ENCODE measurements at regions not wholly inside any gene's neighbourhood (a gene's known extent, or its start where the extent isn't known, plus 50 kb on each side); places are given as distances from the start of the nearest gene placed in this dataset.

DNA sequence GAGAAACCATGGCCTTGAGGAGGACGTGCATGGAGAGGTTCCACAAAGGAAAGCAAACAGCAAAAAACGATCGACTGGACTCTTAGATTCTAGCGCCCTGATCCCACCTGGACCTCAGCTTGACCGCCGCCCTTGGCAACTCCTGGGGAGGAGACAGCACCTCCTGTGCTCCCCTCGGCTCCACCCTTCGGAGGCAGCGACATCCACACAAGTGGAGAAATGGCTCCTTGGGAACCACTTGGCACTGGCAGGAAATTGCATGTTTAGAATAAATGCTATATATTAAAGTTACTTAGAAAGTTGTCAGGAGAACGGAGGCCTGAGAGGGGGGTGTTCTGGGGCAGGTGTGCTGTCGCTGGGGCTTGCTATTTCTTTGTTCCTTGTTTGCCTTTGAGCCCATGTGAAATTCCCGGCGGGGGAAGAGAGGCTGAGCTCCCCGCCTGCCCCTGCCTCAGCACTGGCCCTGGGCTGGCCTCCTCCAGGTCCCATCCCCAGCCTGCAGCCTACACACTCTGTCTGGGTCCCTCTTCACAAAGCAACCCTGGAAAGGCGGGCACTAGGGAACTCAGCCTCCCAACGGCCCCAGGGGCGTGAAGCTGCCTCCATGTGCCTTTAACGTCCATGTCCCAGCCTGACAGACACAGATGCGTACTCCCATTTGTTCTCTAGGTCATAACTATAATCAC is 395.3 kb downstream of the BRD1 start:
- H3K4me3 ChIP-seq (ENCODE audit: low read depth, low read length): no peak overlapping the region
- TF ChIP-seq, protein P1, sequence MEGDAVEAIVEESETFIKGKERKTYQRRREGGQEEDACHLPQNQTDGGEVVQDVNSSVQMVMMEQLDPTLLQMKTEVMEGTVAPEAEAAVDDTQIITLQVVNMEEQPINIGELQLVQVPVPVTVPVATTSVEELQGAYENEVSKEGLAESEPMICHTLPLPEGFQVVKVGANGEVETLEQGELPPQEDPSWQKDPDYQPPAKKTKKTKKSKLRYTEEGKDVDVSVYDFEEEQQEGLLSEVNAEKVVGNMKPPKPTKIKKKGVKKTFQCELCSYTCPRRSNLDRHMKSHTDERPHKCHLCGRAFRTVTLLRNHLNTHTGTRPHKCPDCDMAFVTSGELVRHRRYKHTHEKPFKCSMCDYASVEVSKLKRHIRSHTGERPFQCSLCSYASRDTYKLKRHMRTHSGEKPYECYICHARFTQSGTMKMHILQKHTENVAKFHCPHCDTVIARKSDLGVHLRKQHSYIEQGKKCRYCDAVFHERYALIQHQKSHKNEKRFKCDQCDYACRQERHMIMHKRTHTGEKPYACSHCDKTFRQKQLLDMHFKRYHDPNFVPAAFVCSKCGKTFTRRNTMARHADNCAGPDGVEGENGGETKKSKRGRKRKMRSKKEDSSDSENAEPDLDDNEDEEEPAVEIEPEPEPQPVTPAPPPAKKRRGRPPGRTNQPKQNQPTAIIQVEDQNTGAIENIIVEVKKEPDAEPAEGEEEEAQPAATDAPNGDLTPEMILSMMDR (IDR thresholded peaks at IDR 0.05; ENCODE audit: borderline replicate concordance, insufficient read depth, low read depth, low read length): no peak

- TF ChIP-seq, protein P1 (IDR thresholded peaks at IDR 0.05; ENCODE audit: borderline replicate concordance, insufficient read depth, low read depth, low read length): no peak
- H3K4me3 ChIP-seq (ENCODE audit: low read depth, low read length): no peak overlapping the region
Measured at GRCh38 chr22:49431551-49431950, 396.1 kb downstream of the BRD1 start.

DNA sequence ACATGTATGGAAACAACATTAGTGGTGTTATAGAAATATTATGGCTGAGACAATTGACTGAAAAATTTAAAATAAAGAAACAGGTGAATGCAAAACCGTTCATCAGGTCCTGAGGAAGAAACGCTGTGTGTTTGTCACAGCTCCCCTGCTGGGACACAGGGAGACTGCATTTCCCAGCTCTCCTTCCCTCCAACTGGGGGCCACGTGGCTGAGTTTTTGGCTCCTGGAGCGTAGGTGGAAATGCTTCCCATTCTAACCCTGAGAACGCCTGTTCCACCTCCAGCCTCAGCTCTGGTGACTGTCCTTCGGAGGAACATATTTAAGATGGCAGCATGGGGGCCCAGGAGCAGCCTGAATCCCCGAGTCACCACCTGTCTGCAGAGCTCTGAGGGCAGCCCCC is 398.6 kb downstream of the BRD1 start:
- TF ChIP-seq, protein P1 (IDR thresholded peaks at IDR 0.05; ENCODE audit: borderline replicate concordance, insufficient read depth, low read depth, low read length): no peak
- H3K4me3 ChIP-seq (ENCODE audit: low read depth, low read length): no peak overlapping the region

- TF ChIP-seq, protein P1 (IDR thresholded peaks at IDR 0.05; ENCODE audit: borderline replicate concordance, insufficient read depth, low read depth, low read length): no peak
Measured at GRCh38 chr22:49427941-49428340, 399.7 kb downstream of the BRD1 start.

GRCh38 chr22:49427341-49427740 is 400.3 kb downstream of the BRD1 start:
- no peak overlapping the region for H3K4me3 ChIP-seq (ENCODE audit: low read depth, low read length)
- TF ChIP-seq, protein P1 (IDR thresholded peaks at IDR 0.05; ENCODE audit: borderline replicate concordance, insufficient read depth, low read depth, low read length): no peak

More at GRCh38 chr22:49427941-49428340, 399.7 kb downstream of the BRD1 start:
- H3K4me3 ChIP-seq (ENCODE audit: low read depth, low read length): no peak overlapping the region

DNA sequence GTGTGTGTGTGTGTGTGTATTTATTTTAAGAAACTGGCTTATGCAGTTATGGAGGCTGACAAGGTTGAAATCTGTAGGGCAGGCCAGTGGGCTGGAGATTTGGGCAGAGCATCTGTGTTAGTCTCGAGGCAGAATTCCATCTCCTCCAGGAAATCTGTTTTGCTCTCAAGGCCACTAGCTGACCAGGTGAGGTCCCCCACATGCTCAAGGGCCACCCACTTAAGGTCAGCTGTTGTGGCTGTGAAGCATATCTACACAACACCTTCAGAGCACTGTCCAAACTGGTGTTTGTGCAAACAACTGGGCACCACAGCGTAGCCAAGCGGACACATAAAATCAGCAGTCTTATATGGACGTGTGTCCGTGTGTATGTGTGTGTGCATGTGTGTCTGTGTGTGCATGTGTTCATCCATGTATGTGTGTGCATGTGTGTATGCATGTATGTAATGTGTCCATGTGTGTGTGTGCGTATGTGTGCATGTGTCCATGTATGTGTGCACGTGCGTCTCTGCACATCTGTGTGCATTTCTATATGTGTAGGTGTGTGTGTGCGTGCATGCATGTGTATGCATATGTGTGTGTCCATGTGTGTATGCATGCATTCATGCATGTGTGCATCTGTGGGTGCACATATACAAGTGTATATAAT is 400.9 kb downstream of the BRD1 start:
- TF ChIP-seq, protein P1 (IDR thresholded peaks at IDR 0.05; ENCODE audit: borderline replicate concordance, insufficient read depth, low read depth, low read length): no peak
- H3K4me3 ChIP-seq (ENCODE audit: low read depth, low read length): no peak overlapping the region

DNA sequence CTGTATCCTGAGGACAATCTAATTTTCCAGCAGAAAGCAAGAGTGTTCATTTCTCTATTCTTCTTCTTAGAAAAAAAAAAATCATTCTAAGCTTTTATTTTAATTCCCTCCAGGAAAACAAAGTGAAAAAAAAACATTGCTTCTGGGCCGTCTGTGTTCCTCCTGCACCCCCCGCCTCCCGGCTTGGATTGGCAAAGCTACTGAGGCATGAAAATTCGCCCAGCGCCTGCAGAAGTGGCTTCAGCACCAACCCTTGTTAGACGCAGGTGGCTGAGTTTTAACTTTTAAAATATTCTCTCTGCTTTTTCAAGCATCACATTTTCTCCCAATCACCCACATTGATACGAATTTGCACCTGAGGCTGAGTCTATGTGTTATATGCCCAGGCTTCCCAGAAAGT is 401.6 kb downstream of the BRD1 start:
- TF ChIP-seq, protein P1 (IDR thresholded peaks at IDR 0.05; ENCODE audit: borderline replicate concordance, insufficient read depth, low read depth, low read length): no peak
- no peak overlapping the region for H3K4me3 ChIP-seq (ENCODE audit: low read depth, low read length)
